ENCODE measurements at regions not wholly inside any gene's neighbourhood (a gene's known extent, or its start where the extent isn't known, plus 50 kb on each side); places are given as distances from the start of the nearest gene placed in this dataset.

DNA sequence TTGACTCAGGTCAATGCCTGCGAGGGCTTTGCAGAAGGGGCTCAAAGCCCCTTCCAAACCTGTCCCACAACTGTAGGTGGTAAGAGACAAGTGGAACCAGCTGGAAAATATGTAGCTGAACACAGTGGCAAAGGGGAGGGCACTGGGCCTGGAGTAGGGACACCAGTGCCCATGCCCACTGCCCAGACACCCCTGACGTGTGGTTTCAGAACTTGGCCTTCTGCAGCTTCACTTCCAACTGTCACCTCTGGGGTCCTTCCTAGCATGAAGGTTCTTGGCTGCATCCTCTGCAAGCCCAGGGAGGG lies 233.1 kb upstream of the IRX1 start:
- no peak for DNase-seq (ENCODE audit: low read depth)

DNA sequence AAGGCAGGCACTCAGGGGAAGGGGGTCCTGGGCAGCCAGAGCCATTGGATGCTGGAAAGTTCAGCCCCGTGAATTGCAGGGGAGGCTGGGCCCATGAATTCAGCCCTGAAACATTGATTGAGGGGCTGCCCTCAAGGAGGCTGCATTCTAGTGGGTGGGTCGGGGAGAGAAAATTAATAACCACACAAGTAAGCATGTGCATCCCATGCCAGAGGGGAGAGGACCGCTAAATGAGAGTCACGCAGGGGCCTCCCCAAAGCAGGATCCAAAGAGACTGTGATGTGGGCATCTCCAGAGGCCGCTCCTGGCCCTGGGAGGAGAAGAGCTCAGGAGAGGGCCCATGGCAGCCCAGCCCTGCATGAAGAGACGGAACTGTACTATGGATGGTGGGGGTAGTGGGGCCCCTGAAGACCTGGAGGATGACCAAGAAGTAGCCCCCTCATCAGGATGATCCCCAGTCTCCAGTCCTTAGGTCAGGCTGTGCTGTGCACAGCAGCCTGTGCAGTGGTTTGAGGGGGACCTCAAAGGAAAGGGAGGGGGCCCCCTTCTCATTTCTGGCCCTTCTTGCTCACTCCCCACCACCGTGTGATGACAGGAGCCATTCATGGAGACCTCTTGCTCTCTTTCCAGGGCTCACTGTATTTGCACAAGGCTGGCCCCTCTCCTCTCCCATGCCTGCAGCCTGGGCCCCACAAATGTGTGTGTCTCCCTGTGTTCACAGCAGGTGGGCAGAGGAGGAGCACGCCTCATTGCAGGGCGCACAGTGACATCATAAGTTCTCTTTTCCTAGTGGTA lies 233.6 kb upstream of the IRX1 start:
- no peak for DNase-seq (ENCODE audit: low read depth)

- DNase-seq (ENCODE audit: low read depth) = no peak
These were observed 236.0 kb upstream of the IRX1 start for GRCh38 chr5:3359642-3360041.

DNA sequence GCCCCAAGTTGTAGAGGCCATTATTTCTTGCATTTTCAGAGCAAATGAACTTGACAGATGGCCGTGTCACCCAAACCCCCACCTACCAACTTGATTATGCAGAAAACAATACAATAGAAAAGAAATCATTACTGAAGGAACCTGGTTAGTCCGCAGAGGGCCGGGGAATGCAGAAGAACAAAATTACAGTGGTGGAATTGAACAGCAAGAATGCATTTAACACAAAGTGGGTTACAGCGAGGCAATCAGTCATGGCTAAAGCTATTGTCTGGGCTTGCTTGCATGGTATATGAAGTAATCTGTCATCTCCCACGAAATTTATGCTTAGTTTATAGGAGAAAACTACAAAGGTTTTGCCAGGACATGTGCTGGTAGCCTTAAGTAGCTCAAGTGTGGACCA lies 238.3 kb upstream of the IRX1 start:
- DNase-seq (ENCODE audit: low read depth) = no peak

GRCh38 chr5:3356016-3356415 lies 239.6 kb upstream of the IRX1 start:
- DNase-seq (ENCODE audit: low read depth) = no peak

DNA sequence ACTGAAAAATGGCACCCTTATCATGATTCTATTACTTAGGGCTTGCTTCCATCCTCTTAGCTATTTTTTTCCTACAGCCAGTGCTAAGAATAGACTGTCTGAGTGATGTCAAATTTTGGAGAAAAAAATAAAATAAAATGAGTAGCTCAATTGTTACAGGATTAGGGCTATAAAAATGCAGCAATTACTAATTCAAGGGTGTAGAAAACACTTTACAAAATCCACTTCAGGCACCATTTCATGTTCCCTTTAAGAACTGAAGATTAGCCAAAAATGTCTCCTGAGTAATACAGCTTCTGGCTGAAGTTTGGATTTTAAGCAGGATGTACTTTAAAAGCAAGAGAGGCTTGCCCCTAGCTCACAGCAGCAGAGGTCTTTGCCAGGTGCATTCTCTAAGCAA lies 240.5 kb upstream of the IRX1 start:
- no peak for DNase-seq (ENCODE audit: low read depth)

- DNase-seq (ENCODE audit: low read depth) = no peak
These were observed 241.0 kb upstream of the IRX1 start for GRCh38 chr5:3354606-3355005.

- DNase-seq (ENCODE audit: low read depth) = no peak
These were observed 242.1 kb upstream of the IRX1 start for GRCh38 chr5:3353561-3353960.

DNA sequence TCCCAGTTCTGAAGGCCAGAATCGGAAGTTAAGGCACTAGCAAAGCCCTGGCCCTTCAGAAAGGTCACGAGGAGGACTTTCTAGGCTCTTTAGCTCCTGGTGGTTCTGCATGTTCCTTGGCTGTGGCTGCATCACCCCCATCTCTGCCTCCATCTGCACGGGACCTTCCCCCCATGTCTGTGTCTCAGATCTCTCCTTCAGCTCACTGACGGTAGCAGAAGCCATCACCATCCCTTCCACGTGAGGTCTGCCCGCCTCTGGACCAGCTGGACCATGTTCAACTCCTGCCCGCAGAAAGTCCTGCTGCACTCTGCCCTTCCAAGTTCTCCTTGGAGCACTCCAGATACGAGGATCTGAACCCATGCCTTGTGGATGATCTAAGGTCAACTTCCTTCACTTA lies 242.9 kb upstream of the IRX1 start:
- no peak for DNase-seq (ENCODE audit: low read depth)

DNA sequence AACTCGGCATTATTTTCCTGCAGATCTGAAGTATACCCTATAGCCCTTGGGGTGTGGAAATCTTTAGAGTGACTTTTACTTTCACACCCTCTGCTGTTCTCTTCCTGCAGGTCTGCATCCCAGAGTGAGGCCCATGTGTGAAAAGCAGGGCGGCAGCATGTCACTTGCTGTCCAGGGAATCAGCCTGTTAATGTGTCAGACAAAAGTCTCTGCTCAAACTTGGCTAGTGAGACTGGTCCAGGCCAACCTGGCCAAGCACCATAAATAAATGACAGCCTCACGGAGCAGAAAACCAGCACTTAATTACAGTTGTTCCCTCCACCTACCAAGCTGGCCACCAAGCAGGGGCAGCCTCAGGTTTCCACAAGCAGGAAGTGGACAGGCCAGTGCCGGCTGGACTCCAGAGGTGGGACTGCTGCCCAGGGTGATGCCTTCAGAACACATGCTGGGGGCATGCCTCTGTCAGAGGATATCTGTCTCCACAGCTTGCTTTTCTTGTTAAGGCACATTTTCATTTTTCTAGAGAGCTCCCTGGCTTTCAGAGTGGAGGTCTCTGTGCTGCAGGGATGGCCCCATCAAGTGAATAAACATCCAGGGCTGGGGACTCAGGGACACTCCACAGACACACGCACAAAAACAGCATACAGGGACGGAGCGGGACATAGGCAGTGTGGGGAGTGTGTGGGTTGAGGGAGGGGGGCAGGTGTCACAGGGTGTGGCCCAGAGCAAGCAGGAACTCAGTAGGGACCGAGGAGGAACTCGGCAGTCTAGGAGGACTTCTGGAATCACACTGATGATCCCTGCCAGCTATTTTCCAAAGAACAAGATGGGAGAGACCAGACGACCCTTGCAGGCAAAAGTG lies 243.8 kb upstream of the IRX1 start:
- no peak for DNase-seq (ENCODE audit: low read depth)

GRCh38 chr5:3350781-3351180 lies 244.9 kb upstream of the IRX1 start:
- DNase-seq (ENCODE audit: low read depth) = no peak

- no peak for DNase-seq (ENCODE audit: low read depth)
These were observed 245.7 kb upstream of the IRX1 start for GRCh38 chr5:3349704-3350565.

DNA sequence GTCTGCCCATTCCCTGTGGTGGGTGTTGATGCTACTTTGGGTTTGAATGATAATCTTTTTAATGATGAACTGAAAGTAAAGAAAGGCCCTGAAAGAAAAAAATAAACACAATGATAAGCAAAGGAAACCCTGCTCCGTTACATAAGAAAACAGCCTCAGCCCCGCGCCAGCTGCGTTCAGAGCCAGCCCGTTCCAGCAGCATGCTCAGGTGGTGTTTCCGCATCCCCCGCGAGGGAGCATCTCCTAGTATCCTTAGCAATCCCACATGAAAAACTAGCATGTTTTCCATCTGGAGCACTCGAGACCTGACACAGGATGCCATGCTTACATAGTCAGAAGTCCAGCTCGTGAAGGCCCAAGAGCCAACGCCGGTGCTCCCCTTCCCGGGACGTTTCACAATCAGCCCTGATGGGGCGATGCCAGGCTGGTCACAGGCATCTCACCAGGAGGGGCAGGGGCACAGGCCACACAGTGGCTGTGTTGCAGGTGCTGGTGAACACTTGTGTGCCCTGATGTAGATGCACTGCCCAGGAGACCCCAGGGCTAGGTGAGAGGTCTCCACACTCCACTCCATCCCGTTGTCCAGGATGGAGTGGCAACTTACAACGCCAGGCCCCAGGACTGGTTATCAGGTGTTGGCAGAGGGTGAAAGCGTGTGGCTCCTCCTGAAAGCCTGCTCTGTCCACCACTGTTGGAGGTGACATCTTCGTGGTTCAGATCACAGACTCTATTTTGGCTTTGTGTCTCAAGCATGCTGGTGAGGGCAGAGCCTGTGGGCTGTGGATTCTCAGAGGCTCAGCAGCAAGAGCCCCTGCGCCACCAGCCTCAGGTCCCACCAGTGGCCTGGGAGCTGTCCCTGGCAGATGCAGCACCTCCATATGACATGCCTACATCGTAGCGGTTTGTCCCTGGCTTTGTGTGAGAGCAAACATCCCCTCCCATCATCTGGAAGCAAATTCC lies 246.8 kb upstream of the IRX1 start:
- DNase-seq (ENCODE audit: low read depth) = no peak

- DNase-seq (ENCODE audit: low read depth) = no peak
These were observed 247.9 kb upstream of the IRX1 start for GRCh38 chr5:3347741-3348140.

GRCh38 chr5:3346111-3346820 lies 249.4 kb upstream of the IRX1 start:
- no peak for DNase-seq (ENCODE audit: low read depth)

GRCh38 chr5:3345195-3345594 lies 250.4 kb upstream of the IRX1 start:
- no peak for DNase-seq (ENCODE audit: low read depth)

DNA sequence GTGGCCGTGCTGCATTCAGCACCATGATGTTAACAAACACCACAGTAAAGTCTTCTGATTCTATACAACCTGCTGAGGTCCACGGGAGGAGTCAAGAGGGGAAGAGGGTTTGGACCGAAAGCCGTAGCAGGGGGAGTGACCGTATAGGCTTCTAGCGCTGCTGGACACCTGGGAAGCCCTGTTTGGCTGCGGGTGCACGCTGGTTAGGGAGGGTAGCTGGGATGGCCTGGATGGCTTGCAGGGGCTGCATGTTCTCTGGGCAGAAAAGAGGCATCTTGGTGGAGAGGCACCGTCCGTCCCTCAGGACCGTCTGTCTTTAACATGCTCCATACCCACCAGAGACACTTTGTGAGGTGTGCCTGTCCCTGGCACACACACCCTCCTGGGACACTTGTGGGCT lies 251.0 kb upstream of the IRX1 start:
- no peak for DNase-seq (ENCODE audit: low read depth)

DNA sequence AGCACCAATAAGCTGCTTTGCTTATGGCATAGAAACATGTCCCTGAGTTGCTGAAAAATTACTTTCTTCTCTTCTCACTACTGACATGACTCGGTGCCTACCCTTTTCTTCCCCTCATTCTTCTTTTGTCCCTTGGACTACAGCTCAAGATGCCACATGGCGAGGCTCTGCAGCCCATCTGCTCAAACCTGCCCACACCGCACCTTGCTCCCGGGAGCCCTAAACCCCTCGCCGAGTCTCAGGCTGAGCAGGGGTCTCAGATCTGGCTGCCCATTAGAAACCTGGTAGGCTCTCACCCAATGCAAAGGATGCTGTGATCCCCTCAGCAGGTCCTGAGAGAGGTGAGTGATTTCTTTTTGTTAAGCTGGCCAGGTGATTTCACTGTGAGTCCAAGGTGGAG lies 251.7 kb upstream of the IRX1 start:
- DNase-seq (ENCODE audit: low read depth) = no peak

- DNase-seq (ENCODE audit: low read depth) = no peak
These were observed 252.4 kb upstream of the IRX1 start for GRCh38 chr5:3343211-3343610.

DNA sequence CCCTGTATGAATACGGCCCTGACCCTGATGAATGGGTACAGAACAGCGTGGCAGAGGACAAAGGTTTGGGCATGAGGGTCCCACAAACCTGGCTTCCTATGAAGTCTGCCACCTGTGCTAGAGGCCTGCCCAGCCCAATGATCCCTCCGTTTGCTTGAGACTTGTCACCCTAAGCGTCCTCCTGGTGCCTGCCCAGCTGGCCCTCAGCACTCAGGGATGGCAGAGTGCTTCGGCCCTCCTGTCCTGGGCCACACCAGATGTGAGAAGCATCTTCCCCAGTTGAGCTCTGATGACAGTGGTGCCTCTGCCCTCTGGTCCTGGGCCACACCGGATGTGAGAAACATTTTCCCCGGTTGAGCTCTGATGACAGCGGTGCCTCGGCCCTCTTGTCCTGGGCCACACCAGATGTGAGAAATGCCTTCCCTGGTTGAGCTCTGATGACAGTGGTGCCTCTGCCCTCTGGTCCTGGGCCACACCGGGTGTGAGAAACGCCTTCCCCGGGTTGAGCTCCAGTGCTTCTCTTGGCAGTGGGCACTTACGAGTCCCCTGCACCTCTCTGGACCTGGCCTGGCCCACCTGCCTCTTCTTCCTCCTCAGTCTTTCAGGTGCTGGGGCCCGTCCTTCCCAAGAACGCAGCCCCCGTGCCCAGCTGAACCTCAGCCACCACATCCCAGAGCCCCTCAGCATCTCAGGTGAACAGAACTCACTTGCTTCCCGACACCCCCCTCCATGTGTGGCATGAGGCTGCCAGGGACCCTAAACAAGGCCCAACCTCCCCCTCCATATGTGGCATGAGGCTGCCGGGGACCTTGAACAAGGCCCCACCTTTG lies 253.1 kb upstream of the IRX1 start:
- no peak for DNase-seq (ENCODE audit: low read depth)

Measured in renal cortical epithelial cell (primary cell).